Mesothelial cell of epicardium (in vitro differentiated cells): ENCODE measurements at regions not wholly inside any gene's neighbourhood (a gene's known extent, or its start where the extent isn't known, plus 50 kb on each side); places are given as distances from the start of the nearest gene placed in this dataset.

Experiments
- DNase-seq, 2 experiments: peaks; one replicate each; pipeline ENCODE4 v3.0.0; 2021; ENCODE audit warnings: low spot score in 2 of 2; ENCODE audit not compliant: unreplicated experiment in 2 of 2
- H3K27ac Mint-ChIP-seq: 2 replicates; pipeline ENCODE4 v1.8.0; 2021; ENCODE audit warnings: mixed read lengths
- H3K27me3 Mint-ChIP-seq: 2 replicates; pipeline ENCODE4 v1.8.0; 2021; ENCODE audit warnings: low read depth, mixed read lengths
- H3K36me3 Mint-ChIP-seq: 2 replicates; pipeline ENCODE4 v1.8.0; 2021; ENCODE audit warnings: mixed read lengths
- H3K4me1 Mint-ChIP-seq: 2 replicates; pipeline ENCODE4 v1.8.0; 2021; ENCODE audit warnings: mixed read lengths
- H3K4me3 Mint-ChIP-seq: 2 replicates; pipeline ENCODE4 v1.8.0; 2021; ENCODE audit warnings: mild to moderate bottlenecking, moderate library complexity, mixed read lengths
- H3K9me3 Mint-ChIP-seq: 2 replicates; pipeline ENCODE4 v1.8.0; 2021; ENCODE audit warnings: mixed read lengths
- CTCF ChIP-seq: fragments of 200-600 bp; sonication (generic); IDR thresholded peaks from one replicate; pipeline ENCODE4 v1.5.0; 2021; ENCODE audit warnings: antibody characterized with exemption; ENCODE audit not compliant: unreplicated experiment

- no peak overlapping the region for H3K4me3 Mint-ChIP-seq
- H3K27ac Mint-ChIP-seq = no peak overlapping the region
- H3K9me3 Mint-ChIP-seq = peaks cover 5% of the 10 kb centered on the region
- no peaks in the 10 kb centered on the region for H3K36me3 Mint-ChIP-seq
- TF ChIP-seq CTCF = no peak
- H3K4me1 Mint-ChIP-seq = peaks cover 16% of the 10 kb centered on the region
- H3K27me3 Mint-ChIP-seq = no peaks in the 10 kb centered on the region
- no peak for DNase-seq
Observed at GRCh38 chr14:71471634-71472355, 460.4 kb upstream of the RGS6 start.

DNA sequence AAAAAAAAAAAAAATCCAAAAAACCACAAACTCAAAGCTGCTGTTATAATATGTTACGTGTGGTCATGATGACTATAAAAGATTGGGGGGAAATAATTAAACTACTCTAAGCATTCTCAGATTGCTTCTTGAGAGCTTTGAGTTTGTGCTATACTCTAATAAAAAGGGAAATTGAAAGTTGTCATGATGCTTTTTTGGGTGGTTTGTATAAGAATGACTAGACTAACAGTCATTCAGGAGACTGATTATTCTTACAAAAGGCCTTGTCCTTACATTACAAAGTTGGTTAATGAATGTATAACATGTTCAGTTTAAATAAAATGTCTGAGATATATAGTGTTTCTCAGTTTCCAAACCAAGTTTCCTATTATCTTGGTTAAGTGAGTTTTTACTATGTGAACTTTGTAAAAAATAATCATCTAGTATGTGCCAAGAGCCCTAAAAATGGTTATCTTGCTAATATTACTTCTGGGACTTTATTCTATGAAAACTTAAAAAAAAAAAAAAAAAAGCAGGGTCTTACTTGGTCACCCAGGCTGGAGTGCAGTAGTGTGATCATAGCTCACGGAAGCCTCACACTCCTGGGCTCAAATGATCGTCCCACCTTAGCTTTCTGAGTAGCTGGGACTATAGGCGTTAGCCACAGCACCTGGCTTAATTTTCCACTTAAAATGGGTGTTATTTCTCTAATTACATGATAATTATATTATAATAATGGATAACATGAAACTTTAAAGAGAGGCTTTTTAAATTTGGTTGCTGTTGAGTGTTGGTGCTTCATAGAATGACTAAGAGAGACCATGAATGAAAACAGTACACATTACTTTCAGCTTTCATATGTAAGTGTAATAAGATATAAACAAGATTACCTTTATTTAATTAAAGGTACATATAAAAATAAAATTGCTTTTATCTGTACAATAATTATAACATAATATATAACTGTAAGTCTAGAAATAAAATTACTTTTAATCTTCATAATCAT, 459.6 kb upstream of the RGS6 start:
- Mint-ChIP-seq H3K9me3 (peaks cover 5% of the 10 kb centered on the region), H3K4me3 (no peak overlapping the region), H3K36me3 (no peaks in the 10 kb centered on the region), H3K4me1 (peaks cover 14% of the 10 kb centered on the region), H3K27me3 (no peaks in the 10 kb centered on the region), H3K27ac (no peak overlapping the region)
- no peak for TF ChIP-seq CTCF
- DNase-seq = no peak

DNA sequence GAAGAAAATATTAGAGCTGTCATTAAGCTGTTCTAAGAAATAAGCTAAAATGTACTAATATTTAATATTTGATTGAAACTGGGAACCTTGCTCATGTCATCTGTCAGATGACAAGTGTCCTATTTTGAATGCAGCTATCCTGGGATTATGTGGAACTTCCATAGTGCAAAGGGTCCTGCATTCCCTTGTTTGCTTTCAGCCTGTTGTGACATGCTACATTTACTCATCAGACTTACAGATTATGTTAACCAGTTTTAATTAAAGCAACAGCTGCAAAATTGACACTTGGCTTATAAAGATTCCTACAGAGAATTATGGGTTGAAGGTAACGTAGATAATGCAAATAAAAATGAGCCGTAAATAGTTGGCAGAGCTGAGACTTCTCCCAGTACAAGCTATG, 458.4 kb upstream of the RGS6 start:
- H3K27me3 Mint-ChIP-seq = no peaks in the 10 kb centered on the region
- no peak for TF ChIP-seq CTCF
- H3K27ac Mint-ChIP-seq = no peak overlapping the region
- no peak for DNase-seq
- H3K4me1 Mint-ChIP-seq = peaks cover 14% of the 10 kb centered on the region
- no peak overlapping the region for H3K4me3 Mint-ChIP-seq
- H3K36me3 Mint-ChIP-seq = no peaks in the 10 kb centered on the region
- H3K9me3 Mint-ChIP-seq = no peaks in the 10 kb centered on the region

DNA sequence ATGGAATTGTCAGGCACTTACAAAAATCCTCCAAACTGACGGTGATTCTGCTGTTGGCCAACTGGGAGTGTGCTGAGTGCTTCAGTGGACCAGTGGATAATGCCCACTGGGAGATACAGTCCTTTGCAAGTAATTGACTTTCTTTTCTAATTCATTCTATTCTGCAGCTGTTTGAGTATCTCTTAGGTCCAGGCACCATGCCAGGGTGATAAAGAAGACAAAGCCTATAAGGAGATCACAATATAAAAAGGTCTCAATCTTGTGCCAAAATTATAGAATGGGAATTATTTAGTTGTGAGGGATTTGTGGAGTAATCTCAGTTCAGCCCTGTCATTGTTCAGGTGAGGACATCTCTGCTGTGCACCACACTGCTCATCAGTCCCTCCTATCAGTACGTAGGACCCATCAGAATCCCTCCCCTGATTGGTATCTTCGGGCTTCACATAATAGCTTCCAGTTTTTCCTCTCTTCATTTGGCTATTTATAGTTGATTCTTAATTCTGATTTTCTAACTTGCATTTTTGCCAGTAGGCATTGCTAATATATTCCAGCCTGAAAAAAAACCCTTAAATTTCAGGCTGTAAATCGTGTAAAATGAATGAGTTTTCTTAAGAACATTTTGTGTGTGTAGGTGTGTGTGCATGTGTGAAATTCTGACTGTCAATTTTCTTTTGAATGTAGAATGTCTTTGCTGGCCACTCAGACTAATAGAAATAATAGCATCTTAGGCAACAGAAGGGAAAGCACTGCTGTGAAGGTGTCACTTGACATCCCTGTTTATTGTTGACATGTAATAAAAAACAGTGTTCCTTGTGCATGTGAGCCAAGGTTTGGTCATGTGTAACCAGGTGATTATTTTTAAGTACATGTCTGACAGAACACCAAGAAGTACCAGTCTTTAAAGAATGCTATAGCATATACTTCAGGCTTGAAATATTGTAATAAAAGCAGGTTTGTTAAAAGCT, 457.6 kb upstream of the RGS6 start:
- no peak overlapping the region for H3K27ac Mint-ChIP-seq
- H3K4me1 Mint-ChIP-seq = peaks cover 14% of the 10 kb centered on the region
- no peak for DNase-seq
- no peaks in the 10 kb centered on the region for H3K9me3 Mint-ChIP-seq
- TF ChIP-seq CTCF = no peak
- no peaks in the 10 kb centered on the region for H3K27me3 Mint-ChIP-seq
- H3K36me3 Mint-ChIP-seq = no peaks in the 10 kb centered on the region
- no peak overlapping the region for H3K4me3 Mint-ChIP-seq

GRCh38 chr14:71475916-71476315, 456.3 kb upstream of the RGS6 start:
- no peak overlapping the region for H3K27ac Mint-ChIP-seq
- no peak overlapping the region for H3K4me3 Mint-ChIP-seq
- no peaks in the 10 kb centered on the region for H3K9me3 Mint-ChIP-seq
- H3K36me3 Mint-ChIP-seq = no peaks in the 10 kb centered on the region
- TF ChIP-seq CTCF = no peak
- DNase-seq = no peak
- H3K27me3 Mint-ChIP-seq = no peaks in the 10 kb centered on the region
- peaks cover 14% of the 10 kb centered on the region for H3K4me1 Mint-ChIP-seq
